ENCODE measurements at regions not wholly inside any gene's neighbourhood (a gene's known extent, or its start where the extent isn't known, plus 50 kb on each side); places are given as distances from the start of the nearest gene placed in this dataset.

- TF ChIP-seq, protein P1, sequence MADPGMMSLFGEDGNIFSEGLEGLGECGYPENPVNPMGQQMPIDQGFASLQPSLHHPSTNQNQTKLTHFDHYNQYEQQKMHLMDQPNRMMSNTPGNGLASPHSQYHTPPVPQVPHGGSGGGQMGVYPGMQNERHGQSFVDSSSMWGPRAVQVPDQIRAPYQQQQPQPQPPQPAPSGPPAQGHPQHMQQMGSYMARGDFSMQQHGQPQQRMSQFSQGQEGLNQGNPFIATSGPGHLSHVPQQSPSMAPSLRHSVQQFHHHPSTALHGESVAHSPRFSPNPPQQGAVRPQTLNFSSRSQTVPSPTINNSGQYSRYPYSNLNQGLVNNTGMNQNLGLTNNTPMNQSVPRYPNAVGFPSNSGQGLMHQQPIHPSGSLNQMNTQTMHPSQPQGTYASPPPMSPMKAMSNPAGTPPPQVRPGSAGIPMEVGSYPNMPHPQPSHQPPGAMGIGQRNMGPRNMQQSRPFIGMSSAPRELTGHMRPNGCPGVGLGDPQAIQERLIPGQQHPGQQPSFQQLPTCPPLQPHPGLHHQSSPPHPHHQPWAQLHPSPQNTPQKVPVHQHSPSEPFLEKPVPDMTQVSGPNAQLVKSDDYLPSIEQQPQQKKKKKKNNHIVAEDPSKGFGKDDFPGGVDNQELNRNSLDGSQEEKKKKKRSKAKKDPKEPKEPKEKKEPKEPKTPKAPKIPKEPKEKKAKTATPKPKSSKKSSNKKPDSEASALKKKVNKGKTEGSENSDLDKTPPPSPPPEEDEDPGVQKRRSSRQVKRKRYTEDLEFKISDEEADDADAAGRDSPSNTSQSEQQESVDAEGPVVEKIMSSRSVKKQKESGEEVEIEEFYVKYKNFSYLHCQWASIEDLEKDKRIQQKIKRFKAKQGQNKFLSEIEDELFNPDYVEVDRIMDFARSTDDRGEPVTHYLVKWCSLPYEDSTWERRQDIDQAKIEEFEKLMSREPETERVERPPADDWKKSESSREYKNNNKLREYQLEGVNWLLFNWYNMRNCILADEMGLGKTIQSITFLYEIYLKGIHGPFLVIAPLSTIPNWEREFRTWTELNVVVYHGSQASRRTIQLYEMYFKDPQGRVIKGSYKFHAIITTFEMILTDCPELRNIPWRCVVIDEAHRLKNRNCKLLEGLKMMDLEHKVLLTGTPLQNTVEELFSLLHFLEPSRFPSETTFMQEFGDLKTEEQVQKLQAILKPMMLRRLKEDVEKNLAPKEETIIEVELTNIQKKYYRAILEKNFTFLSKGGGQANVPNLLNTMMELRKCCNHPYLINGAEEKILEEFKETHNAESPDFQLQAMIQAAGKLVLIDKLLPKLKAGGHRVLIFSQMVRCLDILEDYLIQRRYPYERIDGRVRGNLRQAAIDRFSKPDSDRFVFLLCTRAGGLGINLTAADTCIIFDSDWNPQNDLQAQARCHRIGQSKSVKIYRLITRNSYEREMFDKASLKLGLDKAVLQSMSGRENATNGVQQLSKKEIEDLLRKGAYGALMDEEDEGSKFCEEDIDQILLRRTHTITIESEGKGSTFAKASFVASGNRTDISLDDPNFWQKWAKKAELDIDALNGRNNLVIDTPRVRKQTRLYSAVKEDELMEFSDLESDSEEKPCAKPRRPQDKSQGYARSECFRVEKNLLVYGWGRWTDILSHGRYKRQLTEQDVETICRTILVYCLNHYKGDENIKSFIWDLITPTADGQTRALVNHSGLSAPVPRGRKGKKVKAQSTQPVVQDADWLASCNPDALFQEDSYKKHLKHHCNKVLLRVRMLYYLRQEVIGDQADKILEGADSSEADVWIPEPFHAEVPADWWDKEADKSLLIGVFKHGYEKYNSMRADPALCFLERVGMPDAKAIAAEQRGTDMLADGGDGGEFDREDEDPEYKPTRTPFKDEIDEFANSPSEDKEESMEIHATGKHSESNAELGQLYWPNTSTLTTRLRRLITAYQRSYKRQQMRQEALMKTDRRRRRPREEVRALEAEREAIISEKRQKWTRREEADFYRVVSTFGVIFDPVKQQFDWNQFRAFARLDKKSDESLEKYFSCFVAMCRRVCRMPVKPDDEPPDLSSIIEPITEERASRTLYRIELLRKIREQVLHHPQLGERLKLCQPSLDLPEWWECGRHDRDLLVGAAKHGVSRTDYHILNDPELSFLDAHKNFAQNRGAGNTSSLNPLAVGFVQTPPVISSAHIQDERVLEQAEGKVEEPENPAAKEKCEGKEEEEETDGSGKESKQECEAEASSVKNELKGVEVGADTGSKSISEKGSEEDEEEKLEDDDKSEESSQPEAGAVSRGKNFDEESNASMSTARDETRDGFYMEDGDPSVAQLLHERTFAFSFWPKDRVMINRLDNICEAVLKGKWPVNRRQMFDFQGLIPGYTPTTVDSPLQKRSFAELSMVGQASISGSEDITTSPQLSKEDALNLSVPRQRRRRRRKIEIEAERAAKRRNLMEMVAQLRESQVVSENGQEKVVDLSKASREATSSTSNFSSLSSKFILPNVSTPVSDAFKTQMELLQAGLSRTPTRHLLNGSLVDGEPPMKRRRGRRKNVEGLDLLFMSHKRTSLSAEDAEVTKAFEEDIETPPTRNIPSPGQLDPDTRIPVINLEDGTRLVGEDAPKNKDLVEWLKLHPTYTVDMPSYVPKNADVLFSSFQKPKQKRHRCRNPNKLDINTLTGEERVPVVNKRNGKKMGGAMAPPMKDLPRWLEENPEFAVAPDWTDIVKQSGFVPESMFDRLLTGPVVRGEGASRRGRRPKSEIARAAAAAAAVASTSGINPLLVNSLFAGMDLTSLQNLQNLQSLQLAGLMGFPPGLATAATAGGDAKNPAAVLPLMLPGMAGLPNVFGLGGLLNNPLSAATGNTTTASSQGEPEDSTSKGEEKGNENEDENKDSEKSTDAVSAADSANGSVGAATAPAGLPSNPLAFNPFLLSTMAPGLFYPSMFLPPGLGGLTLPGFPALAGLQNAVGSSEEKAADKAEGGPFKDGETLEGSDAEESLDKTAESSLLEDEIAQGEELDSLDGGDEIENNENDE (IDR thresholded peaks at IDR 0.05; ENCODE audit: insufficient replicate concordance, low read length) = no peak
- no peak for TF ChIP-seq CBX8 (IDR thresholded peaks at IDR 0.05; ENCODE audit: borderline replicate concordance, low read depth, low read length)
- no peak for TF ChIP-seq BRCA1 (IDR thresholded peaks at IDR 0.05; ENCODE audit: low read depth, low read length)
- no peak for TF ChIP-seq TAF7 (optimal IDR thresholded peaks at IDR 0.05; ENCODE audit: borderline replicate concordance, low read depth, low read length)
Measured at GRCh38 chr22:27286711-27287110, 514.8 kb downstream of the MN1 start (continued).

Data from H1 (cell line).